ENCODE measurements at regions not wholly inside any gene's neighbourhood (a gene's known extent, or its start where the extent isn't known, plus 50 kb on each side); places are given as distances from the start of the nearest gene placed in this dataset.

DNA sequence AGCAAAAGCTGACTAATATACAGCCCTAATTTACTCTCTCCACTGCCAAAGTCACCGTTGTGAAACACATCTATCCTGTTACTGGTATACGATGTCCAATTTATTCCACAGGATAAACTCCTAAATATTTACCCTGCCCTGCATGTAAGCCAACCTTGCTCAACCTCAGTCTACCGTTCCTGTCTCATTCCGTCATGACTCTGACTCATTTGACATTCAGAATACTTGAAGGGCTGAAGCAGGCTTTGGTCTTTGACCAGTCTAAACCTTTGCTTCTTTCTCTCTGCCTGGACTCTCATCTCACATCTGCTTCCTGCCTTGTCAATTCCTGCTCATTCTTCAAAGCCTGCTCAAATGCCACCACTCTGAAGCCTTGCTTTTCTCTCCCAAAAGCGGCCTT lies 157.5 kb downstream of the SCP2D1 start:
- Histone ChIP-seq H2AFZ (ENCODE audit: low read length) (no peak overlapping the region), H3K27me3 (replicated peaks; ENCODE audit: insufficient read depth, low read length) (no peaks in the 10 kb centered on the region), H3K9ac (ENCODE audit: low read length) (no peak overlapping the region), H3K4me1 (ENCODE audit: low read length) (no peaks in the 10 kb centered on the region), H3K27ac (ENCODE audit: low read length) (no peak overlapping the region), H3K9me3 (replicated peaks; ENCODE audit: insufficient read depth, low read length) (no peaks in the 10 kb centered on the region), H4K20me1 (ENCODE audit: insufficient read depth, low read length) (no peaks in the 10 kb centered on the region), H3F3A (ENCODE audit: insufficient read depth, low read length) (no peaks in the 10 kb centered on the region), H3K9me2 (replicated peaks; ENCODE audit: insufficient read depth, low read length) (no peaks in the 10 kb centered on the region), H3K36me3 (replicated peaks; ENCODE audit: insufficient read depth, low read length) (no peaks in the 10 kb centered on the region), H3K4me3 (ENCODE audit: low read length) (no peak overlapping the region), H3K79me2 (ENCODE audit: low read length) (no peaks in the 10 kb centered on the region), H3K4me2 (ENCODE audit: low read depth, low read length) (no peak overlapping the region)
- TF ChIP-seq EZH2 (optimal IDR thresholded peaks at IDR 0.05; ENCODE audit: low read depth, low read length) (no peak), EZH2phosphoT487 (IDR thresholded peaks at IDR 0.05; ENCODE audit: low read length) (no peak)
- TF ChIP-seq, protein P1, sequence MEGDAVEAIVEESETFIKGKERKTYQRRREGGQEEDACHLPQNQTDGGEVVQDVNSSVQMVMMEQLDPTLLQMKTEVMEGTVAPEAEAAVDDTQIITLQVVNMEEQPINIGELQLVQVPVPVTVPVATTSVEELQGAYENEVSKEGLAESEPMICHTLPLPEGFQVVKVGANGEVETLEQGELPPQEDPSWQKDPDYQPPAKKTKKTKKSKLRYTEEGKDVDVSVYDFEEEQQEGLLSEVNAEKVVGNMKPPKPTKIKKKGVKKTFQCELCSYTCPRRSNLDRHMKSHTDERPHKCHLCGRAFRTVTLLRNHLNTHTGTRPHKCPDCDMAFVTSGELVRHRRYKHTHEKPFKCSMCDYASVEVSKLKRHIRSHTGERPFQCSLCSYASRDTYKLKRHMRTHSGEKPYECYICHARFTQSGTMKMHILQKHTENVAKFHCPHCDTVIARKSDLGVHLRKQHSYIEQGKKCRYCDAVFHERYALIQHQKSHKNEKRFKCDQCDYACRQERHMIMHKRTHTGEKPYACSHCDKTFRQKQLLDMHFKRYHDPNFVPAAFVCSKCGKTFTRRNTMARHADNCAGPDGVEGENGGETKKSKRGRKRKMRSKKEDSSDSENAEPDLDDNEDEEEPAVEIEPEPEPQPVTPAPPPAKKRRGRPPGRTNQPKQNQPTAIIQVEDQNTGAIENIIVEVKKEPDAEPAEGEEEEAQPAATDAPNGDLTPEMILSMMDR (IDR thresholded peaks at IDR 0.05; ENCODE audit: low read length), result no peak
- no peak for DNase-seq

DNA sequence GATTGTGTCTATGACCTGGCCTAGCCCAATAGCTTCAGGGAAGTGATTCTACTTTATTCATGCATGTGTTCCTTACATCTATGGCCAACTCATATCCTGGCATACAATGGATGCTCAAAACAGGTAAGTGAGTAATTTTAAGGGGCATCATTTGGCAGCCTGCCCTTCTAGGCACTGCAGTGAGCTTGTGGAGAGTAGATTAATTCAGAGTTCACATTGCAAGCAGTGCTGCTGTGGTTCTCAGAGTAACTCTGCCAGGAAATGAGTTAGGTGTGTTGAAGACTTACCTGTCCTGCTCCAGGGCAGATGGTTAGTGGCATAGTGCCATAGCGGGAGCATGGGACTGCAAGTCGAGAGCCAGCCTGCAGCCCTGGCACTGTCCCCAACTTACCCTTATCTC lies 158.0 kb downstream of the SCP2D1 start:
- Histone ChIP-seq H3K4me3 (ENCODE audit: low read length) (no peak overlapping the region), H3K27ac (ENCODE audit: low read length) (no peak overlapping the region), H3K4me2 (ENCODE audit: low read depth, low read length) (no peak overlapping the region), H3K9me3 (replicated peaks; ENCODE audit: insufficient read depth, low read length) (no peaks in the 10 kb centered on the region), H3K27me3 (replicated peaks; ENCODE audit: insufficient read depth, low read length) (no peaks in the 10 kb centered on the region), H2AFZ (ENCODE audit: low read length) (no peak overlapping the region), H3K9me2 (replicated peaks; ENCODE audit: insufficient read depth, low read length) (no peaks in the 10 kb centered on the region), H3K9ac (ENCODE audit: low read length) (no peak overlapping the region), H3K4me1 (ENCODE audit: low read length) (no peaks in the 10 kb centered on the region), H3F3A (ENCODE audit: insufficient read depth, low read length) (no peaks in the 10 kb centered on the region), H4K20me1 (ENCODE audit: insufficient read depth, low read length) (no peaks in the 10 kb centered on the region), H3K79me2 (ENCODE audit: low read length) (no peaks in the 10 kb centered on the region), H3K36me3 (replicated peaks; ENCODE audit: insufficient read depth, low read length) (no peaks in the 10 kb centered on the region)
- TF ChIP-seq, protein P1 (IDR thresholded peaks at IDR 0.05; ENCODE audit: low read length), result no peak
- TF ChIP-seq EZH2 (optimal IDR thresholded peaks at IDR 0.05; ENCODE audit: low read depth, low read length) (no peak), EZH2phosphoT487 (IDR thresholded peaks at IDR 0.05; ENCODE audit: low read length) (no peak)
- DNase-seq, result no peak

DNA sequence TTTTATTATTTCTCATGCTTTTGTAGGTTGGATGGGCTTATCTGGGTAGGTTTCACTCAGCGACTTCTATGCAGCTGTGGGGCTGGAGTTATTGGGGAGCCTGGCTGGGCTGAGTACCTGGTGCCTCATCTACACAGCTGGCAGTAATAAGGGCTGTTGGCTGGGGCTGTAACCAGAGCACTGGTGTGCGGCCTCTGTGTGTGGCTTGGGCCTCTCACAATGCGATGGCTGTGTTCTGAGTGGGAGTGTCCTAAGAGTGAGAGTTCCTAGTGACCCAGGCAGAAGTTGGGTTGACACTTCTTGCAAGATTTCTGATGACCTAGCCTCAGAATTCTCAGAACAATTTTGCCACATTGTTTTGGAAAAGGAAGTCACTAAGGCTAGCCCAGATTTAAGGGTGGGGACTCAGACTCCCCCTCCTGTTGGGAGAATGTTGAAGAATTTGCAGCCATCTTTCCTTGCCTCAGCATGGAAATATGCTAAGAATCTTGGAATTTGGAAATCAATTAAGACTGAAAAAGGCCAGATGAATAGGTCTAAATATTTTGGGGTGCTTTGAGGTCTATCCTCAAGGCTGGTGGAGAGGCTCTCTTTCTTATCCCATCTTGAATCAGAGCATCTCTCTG lies 158.8 kb downstream of the SCP2D1 start:
- H4K20me1 ChIP-seq (ENCODE audit: insufficient read depth, low read length), result no peaks in the 10 kb centered on the region
- H3K9me2 ChIP-seq (replicated peaks; ENCODE audit: insufficient read depth, low read length), result no peaks in the 10 kb centered on the region
- H3K9ac ChIP-seq (ENCODE audit: low read length), result no peak overlapping the region
- TF ChIP-seq EZH2phosphoT487 (IDR thresholded peaks at IDR 0.05; ENCODE audit: low read length) (no peak), EZH2 (optimal IDR thresholded peaks at IDR 0.05; ENCODE audit: low read depth, low read length) (no peak)
- TF ChIP-seq, protein P1 (IDR thresholded peaks at IDR 0.05; ENCODE audit: low read length), result no peak
- no peaks in the 10 kb centered on the region for H3K27me3 ChIP-seq (replicated peaks; ENCODE audit: insufficient read depth, low read length)
- no peak overlapping the region for H3K4me2 ChIP-seq (ENCODE audit: low read depth, low read length)
- H3K36me3 ChIP-seq (replicated peaks; ENCODE audit: insufficient read depth, low read length), result no peaks in the 10 kb centered on the region
- no peaks in the 10 kb centered on the region for H3F3A ChIP-seq (ENCODE audit: insufficient read depth, low read length)
- no peaks in the 10 kb centered on the region for H3K4me1 ChIP-seq (ENCODE audit: low read length)
- no peak overlapping the region for H2AFZ ChIP-seq (ENCODE audit: low read length)
- H3K27ac ChIP-seq (ENCODE audit: low read length), result no peak overlapping the region
- H3K79me2 ChIP-seq (ENCODE audit: low read length), result no peaks in the 10 kb centered on the region
- no peak overlapping the region for H3K4me3 ChIP-seq (ENCODE audit: low read length)
- no peak for DNase-seq
- H3K9me3 ChIP-seq (replicated peaks; ENCODE audit: insufficient read depth, low read length), result no peaks in the 10 kb centered on the region

Measured in MM.1S (cell line).